ENCODE measurements at regions not wholly inside any gene's neighbourhood (a gene's known extent, or its start where the extent isn't known, plus 50 kb on each side); places are given as distances from the start of the nearest gene placed in this dataset.

DNA sequence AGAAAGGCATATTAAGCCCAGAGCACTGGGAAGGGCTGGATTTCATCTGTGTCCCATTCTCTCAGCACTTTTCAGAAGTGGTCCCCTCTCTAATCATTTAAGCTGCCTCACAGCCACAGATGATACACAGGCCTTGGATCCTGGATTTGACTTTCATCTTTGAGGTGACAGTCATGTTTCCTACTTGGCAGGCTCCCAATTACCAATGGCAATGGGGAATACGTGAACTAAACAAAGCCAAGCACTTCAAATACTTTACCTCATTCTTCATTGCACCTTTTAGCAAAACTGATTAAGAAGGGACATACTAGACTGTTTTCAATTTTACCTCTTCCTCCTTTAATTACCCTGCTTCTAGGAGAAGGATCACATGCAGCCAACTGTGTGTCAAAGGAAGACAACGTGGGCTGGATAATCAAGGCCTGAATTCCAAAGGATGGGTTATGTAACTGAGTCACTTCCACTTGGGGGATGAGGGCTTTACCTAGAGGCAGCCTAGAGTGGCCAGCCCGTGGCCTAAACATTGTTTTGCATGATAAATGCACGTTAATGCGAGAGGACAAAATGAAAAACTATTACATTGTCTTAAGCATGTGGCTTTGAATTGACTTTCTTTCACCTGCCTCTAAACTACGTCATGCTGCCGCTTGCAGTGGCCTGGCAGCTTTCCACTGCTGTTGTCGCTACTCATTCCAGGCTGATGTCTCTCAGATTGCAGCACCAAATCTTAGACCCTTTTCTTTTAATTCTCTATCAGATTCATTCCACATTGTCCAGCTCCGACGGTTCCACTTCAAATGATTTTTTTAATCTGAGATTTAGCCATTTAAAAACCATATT is 95.0 kb downstream of the KCTD12 start:
- TF ChIP-seq, protein P1, sequence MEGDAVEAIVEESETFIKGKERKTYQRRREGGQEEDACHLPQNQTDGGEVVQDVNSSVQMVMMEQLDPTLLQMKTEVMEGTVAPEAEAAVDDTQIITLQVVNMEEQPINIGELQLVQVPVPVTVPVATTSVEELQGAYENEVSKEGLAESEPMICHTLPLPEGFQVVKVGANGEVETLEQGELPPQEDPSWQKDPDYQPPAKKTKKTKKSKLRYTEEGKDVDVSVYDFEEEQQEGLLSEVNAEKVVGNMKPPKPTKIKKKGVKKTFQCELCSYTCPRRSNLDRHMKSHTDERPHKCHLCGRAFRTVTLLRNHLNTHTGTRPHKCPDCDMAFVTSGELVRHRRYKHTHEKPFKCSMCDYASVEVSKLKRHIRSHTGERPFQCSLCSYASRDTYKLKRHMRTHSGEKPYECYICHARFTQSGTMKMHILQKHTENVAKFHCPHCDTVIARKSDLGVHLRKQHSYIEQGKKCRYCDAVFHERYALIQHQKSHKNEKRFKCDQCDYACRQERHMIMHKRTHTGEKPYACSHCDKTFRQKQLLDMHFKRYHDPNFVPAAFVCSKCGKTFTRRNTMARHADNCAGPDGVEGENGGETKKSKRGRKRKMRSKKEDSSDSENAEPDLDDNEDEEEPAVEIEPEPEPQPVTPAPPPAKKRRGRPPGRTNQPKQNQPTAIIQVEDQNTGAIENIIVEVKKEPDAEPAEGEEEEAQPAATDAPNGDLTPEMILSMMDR (IDR thresholded peaks at IDR 0.05; ENCODE audit: low read length) = no peak
- TF ChIP-seq EZH2 (optimal IDR thresholded peaks at IDR 0.05; ENCODE audit: low read depth, low read length) = no peak

All from MM.1S (cell line).